Colonic mucosa (tissue), 4 donors: ENCODE measurements at regions not wholly inside any gene's neighbourhood (a gene's known extent, or its start where the extent isn't known, plus 50 kb on each side); places are given as distances from the start of the nearest gene placed in this dataset.

Source experiments
- DNase-seq: peaks from one replicate; pipeline ENCODE4 v3.0.0-alpha.2; 2020
- H3K27ac ChIP-seq: fragments of 200-600 bp; one replicate; pipeline ENCODE4 v1.8.0; 2021
- H3K27me3 ChIP-seq: fragments of 200-600 bp; one replicate; pipeline ENCODE4 v1.8.0; 2021
- H3K36me3 ChIP-seq: fragments of 200-600 bp; one replicate; pipeline ENCODE4 v1.8.0; 2021
- H3K4me1 ChIP-seq: fragments of 200-600 bp; one replicate; pipeline ENCODE4 v1.8.0; 2021; ENCODE audit warnings: mild to moderate bottlenecking
- H3K4me3 ChIP-seq: fragments of 200-600 bp; one replicate; pipeline ENCODE4 v1.8.0; 2021
- H3K9ac ChIP-seq, 2 donors: one replicate each; pipeline ENCODE4 v1.7.0; 2013; ENCODE audit warnings: control low read depth in 2 of 2, low read depth in 2 of 2, low read length in 2 of 2
- H3K9me3 ChIP-seq: fragments of 200-600 bp; one replicate; pipeline ENCODE4 v1.8.0; 2021
- CTCF ChIP-seq: fragments of 200-600 bp; IDR thresholded peaks from one replicate; pipeline ENCODE4 v1.8.0; 2022; ENCODE audit warnings: antibody characterized with exemption, mild to moderate bottlenecking
- intact Hi-C: fragments of 100-400 bp; cut with DNase I; formaldehyde crosslinking; loops from one replicate; pipeline ENCODE4 v1.14.1; 2022
- donor health status: healthy.
- donor health status: DM: no; HTN: no; CAD: no.
- donor health status: DM: no; HTN: no; CAD: no.

- Histone ChIP-seq H3K9ac (peak overlapping the region in 1 of 2 donors; percentile 54), H3K4me1 (no peaks in the 10 kb centered on the region), H3K4me3 (no peak overlapping the region), H3K9me3 (no peaks in the 10 kb centered on the region), H3K36me3 (no peaks in the 10 kb centered on the region), H3K27ac (peak overlapping the region; percentile 2), H3K27me3 (no peaks in the 10 kb centered on the region)
- TF ChIP-seq CTCF, result peak; percentile 59
- intact Hi-C loops, result no loop called here
- DNase-seq, result no peak
Observed at GRCh38 chr7:130982160-130982638, 248.2 kb upstream of the KLF14 start.

- Histone ChIP-seq H3K4me3 (no peak overlapping the region), H3K36me3 (no peaks in the 10 kb centered on the region), H3K4me1 (no peaks in the 10 kb centered on the region), H3K9ac (peak overlapping the region in 1 of 2 donors; percentile 54), H3K27ac (no peak overlapping the region), H3K9me3 (no peaks in the 10 kb centered on the region), H3K27me3 (no peaks in the 10 kb centered on the region)
- no peak for DNase-seq
- no peak for TF ChIP-seq CTCF
- intact Hi-C loops, result no loop called here
Observed at GRCh38 chr7:130982651-130983050, 248.6 kb upstream of the KLF14 start.

- no peak for DNase-seq
- no peak overlapping the region for H3K4me3 ChIP-seq
- no peak overlapping the region for H3K27ac ChIP-seq
- peaks cover 7% of the 10 kb centered on the region for H3K4me1 ChIP-seq
- intact Hi-C loops, result no loop called here
- no peak for TF ChIP-seq CTCF
- H3K36me3 ChIP-seq, result no peaks in the 10 kb centered on the region
- H3K9me3 ChIP-seq, result no peaks in the 10 kb centered on the region
- no peaks in the 10 kb centered on the region for H3K27me3 ChIP-seq
- H3K9ac ChIP-seq, result peak overlapping the region in 1 of 2 donors; percentile 13
Observed at GRCh38 chr7:130985361-130985760, 251.4 kb upstream of the KLF14 start.

- Histone ChIP-seq H3K9me3 (no peaks in the 10 kb centered on the region), H3K4me3 (no peak overlapping the region), H3K9ac (peak overlapping the region in 1 of 2 donors; percentile 31), H3K27me3 (no peaks in the 10 kb centered on the region), H3K27ac (no peak overlapping the region), H3K36me3 (no peaks in the 10 kb centered on the region), H3K4me1 (peaks cover 7% of the 10 kb centered on the region)
- TF ChIP-seq CTCF, result no peak
- DNase-seq, result no peak
- intact Hi-C loops, result no loop called here
Observed at GRCh38 chr7:130986261-130986690, 252.3 kb upstream of the KLF14 start.

- Histone ChIP-seq H3K4me1 (peaks cover 7% of the 10 kb centered on the region), H3K4me3 (no peak overlapping the region), H3K9me3 (no peaks in the 10 kb centered on the region), H3K9ac (no peak overlapping the region), H3K27ac (no peak overlapping the region), H3K27me3 (no peaks in the 10 kb centered on the region), H3K36me3 (no peaks in the 10 kb centered on the region)
- no peak for DNase-seq
- no peak for TF ChIP-seq CTCF
- intact Hi-C loops, result no loop called here
Observed at GRCh38 chr7:130987092-130987491, 253.1 kb upstream of the KLF14 start.

GRCh38 chr7:130988443-130988842, 254.4 kb upstream of the KLF14 start:
- peaks cover 7% of the 10 kb centered on the region for H3K4me1 ChIP-seq

More at GRCh38 chr7:130988443-130988842, 254.4 kb upstream of the KLF14 start:
- Histone ChIP-seq H3K27ac (no peak overlapping the region), H3K9me3 (no peaks in the 10 kb centered on the region), H3K36me3 (no peaks in the 10 kb centered on the region), H3K9ac (no peak overlapping the region), H3K4me3 (no peak overlapping the region), H3K27me3 (no peaks in the 10 kb centered on the region)
- no peak for TF ChIP-seq CTCF
- DNase-seq, result no peak
- intact Hi-C loops, result no loop called here
